GM08714 (cell line): ENCODE measurements at regions not wholly inside any gene's neighbourhood (a gene's known extent, or its start where the extent isn't known, plus 50 kb on each side); places are given as distances from the start of the nearest gene placed in this dataset.

ENCODE experiments used
- H3K4me3 ChIP-seq: fragments of 200-500 bp; sonication (Bioruptor generic); 2 replicates; pipeline ENCODE4 v1.5.1; 2014; ENCODE audit warnings: mild to moderate bottlenecking, low read length, inconsistent platforms
- ZNF274 ChIP-seq: IDR thresholded peaks from 2 replicates; pipeline ENCODE4 v1.6.1; 2012; ENCODE audit warnings: mild to moderate bottlenecking, low read depth, low read length

DNA sequence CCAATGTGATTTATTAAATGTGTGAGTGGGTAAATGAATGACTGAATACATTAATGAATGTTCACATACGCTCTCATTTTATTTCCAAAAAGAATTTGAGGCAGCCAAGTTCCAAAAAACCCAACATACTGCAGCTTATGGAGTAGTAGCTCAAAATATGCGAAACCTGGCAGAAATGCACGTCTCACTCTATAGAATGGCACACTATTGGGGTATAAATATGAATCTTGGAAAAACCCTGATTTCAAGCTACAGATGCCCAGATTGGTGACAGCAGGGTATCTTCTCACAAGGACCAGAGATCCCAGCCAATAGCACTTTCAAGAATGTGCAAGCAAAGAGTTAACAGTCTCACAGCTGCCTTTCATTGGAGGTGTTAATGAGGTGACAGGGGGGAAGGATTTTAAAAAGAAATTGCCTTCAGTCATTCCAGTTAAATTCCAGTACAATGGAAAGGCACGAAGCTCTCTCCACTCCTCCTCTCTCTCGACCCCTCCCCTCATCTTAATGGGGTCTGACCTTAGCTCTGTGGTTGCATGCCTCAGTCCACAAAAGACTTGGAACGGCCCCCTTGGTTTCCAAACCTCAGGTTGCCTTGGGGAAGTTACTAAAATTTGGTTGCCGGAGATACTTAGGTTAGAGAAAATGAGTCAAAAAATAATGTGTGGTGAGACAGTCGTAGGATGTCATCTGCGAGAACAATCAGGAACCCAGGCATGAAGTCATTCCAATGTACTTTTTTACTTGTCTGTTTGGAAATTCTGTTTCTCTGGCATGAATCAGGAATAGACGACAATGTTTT is 307.4 kb downstream of the NFIB start:
- H3K4me3 ChIP-seq = no peak overlapping the region
- TF ChIP-seq ZNF274 = no peak

DNA sequence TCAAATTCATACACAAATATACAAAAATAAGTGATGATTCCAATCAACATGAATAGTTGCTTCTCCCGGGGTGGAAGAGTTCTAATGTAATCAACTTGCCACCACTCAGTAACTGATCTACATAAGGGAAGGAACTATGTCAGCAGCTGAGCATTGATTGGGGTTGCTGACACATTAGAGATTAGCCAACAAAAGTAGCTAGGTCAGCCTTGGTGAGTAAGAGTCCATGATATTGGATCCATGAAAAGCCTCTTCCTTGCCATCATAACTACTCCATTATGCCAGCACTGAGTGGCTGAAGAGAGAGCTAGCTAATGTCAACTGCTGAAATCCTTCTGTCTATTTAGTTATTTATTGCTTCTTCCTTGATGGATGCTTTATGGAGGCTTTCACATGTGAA is 309.8 kb downstream of the NFIB start:
- H3K4me3 ChIP-seq = no peak overlapping the region
- no peak for TF ChIP-seq ZNF274

DNA sequence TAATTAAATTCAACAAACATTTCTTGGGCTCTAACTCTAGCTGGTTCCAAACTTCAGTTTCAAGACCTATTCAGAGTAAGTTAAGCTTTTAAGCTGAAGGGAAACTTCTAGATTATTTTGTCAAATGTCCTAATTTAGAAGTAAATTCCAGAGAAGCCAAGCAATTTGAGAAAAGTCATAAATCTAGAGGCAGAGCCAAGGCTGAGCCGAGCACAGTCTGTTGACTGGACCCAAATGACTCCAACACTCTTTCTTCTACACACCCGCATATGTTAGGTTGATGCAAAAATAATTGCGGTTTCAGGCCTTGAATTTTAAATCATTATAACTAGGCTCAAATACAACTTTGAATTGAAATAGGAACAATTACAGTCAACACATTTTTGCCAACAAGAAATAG is 319.7 kb downstream of the NFIB start:
- no peak overlapping the region for H3K4me3 ChIP-seq
- no peak for TF ChIP-seq ZNF274

DNA sequence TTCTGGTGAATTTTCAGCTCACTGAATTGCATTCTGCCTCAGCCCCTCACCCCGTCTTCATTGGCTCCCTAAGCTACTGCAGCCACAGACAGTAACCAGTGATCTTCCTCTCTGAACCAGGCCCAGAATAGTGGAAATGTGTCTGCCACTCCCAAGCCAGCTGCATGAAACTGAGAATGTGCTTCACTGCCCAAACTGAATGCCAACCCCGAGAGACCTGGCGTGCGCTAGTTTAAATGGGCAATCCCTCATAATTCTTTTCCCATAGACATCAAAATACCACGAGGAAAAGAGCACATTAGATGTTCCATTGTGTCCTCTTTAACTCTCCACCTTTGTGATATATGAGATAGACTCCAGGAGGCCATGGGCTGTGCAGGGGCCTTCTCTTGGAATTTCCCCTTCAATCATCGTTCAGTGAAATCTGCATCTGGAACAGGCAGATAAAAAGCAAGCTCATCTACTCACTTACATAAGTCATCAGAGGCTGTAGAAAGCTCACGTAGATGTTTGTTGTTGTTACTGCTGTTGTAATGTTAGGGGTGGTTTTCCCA is 320.2 kb downstream of the NFIB start:
- TF ChIP-seq ZNF274 = no peak
- H3K4me3 ChIP-seq = no peak overlapping the region

DNA sequence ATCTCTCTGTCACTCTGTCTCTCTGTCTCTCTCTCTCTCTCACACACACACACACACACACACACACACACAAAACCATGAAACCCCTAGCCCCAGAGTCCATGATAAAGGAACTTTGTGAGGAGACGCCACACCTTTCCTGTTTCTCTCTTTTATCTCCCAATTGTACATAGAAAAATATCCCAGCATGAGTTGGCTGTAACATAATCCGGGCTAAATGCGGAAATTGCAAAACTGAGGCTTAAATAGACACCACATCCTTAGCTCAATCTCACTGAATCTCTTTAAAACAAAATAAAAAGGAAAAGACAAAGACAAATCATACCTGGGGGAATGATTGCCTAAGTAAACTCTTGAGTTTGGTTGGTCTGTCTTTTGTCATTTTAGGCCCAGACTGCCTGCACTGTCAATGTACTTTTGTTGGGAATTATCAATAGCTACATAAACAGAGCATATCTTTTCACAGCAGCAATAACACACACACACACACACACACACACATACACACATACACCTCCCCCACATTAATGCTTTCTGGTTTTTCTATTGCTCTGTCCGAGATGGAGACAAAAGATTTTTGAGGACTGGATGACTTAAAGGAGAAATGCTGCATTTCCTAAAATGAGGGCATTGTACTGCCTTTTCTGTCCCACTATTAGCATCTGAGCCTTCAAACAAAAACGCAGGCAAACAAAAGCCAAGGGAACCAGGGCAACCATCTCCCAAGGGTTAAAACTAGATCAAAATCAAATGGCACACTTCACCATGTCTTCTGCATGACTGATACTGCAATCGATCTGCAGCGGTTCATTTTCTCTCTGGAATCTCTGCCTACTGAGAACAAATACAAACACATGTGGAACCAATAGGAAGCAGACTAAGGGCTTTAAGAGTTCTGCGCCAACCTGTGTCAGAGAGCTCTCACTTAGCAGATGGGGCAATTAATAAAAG is 321.5 kb downstream of the NFIB start:
- no peak overlapping the region for H3K4me3 ChIP-seq
- no peak for TF ChIP-seq ZNF274

DNA sequence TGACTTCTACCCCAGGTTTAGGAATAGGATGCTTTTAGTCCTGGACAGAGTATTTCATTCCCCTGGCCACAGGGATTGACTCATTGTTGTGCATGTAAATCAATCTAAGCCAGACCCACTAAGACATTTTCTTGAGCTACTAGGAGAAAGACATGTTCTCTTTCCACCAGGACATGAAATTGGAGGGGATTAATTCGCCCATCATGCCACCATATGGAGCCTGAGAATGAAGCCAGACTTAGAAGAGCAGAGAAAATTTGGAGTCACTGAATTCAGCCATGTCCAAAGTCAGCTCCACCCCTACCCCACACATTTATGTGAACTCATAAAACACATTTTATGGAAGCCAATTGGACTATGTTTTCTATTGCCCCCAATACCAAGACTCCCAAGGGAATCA is 322.5 kb downstream of the NFIB start:
- TF ChIP-seq ZNF274 = no peak
- no peak overlapping the region for H3K4me3 ChIP-seq

DNA sequence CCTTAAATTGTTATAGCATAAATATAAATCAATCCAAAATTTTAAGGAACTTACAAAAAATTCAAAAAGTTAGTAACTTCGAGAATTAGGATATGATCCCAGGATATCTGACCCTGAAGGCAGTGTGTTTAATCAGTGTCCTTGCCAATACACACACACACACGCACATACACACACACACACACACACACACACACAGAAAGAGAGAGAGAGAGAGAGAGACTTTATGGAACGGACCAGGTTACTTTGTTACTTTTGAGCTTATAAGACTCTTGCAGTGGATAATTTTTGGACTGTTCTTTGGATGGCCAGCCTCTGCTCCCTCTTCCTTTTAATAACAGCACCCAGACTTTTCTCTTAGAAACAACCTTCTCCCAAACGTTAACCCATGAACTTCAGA is 322.9 kb downstream of the NFIB start:
- H3K4me3 ChIP-seq = no peak overlapping the region
- TF ChIP-seq ZNF274 = no peak

DNA sequence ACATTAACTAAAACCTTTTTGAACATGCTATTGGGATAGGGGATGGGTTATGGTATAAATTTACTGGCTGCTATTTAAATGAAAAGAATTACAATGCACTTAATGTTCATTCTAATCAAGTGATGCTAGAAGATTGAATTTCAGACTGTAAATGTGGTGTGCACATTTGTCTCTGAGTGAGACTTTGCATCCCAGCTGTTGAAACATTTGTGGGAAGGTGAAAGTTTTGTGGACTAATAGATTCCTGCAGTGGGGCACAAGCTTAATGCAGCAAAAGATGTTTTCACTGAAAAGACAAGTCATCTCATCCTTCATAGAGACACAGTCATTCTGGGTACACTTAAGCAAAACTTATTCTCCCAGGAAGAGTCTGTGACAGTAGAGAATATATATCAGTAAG is 323.6 kb downstream of the NFIB start:
- no peak overlapping the region for H3K4me3 ChIP-seq
- no peak for TF ChIP-seq ZNF274

DNA sequence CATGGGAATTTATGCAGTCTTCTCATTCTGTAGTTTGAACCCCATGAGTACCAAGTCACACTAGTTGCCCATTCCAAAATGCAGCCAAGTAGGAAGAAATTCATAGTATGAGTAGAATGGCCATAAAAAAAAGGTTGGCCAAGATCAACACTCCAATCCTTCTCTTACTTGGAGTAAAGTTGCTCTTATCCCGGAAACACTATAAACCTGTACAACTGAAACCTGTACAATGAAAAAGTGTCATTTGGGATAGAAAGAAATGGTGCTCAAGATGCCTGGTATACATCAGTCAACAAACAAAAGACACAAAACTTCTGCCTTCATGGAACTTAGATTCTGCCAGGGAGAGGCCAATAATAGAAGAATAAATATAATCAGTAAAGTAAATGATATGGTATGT is 325.0 kb downstream of the NFIB start:
- H3K4me3 ChIP-seq = no peak overlapping the region
- no peak for TF ChIP-seq ZNF274

DNA sequence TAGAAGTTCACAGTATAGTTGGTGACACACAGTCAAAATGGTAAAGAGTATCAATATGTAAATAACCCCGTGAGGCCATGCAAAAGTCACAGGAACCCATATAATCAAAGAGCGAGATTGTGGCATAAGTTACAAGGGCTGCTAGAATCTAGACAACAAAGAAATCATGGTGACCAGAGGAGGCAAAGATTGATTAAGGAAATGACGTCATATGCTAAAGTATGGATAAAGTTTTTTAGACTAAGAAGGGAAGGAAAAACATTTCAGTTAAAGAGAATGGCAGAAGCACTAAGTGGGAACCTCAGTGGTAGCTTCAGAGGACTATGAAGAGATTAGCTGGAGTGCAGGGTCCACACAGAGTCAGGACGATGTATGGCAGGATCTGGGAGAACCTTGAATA is 330.3 kb downstream of the NFIB start:
- TF ChIP-seq ZNF274 = no peak
- no peak overlapping the region for H3K4me3 ChIP-seq

DNA sequence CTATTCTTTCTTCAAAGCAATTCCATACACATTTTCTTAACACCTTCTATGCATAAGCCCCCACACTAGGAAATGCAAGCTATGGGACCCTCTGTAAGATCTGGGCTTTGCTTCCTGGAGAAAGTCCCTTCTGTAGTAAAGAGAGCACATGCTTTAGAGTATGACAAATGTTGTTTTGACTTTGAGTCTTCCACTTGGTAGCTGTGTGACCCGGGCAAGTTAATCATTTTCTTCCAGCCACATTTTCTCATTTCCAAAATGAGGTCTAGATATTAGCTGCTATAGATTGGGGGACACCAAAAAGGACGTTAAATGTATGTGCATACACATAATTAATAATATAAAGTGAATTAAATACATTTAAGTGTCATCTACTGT is 334.0 kb downstream of the NFIB start:
- TF ChIP-seq ZNF274 = no peak
- H3K4me3 ChIP-seq = no peak overlapping the region

DNA sequence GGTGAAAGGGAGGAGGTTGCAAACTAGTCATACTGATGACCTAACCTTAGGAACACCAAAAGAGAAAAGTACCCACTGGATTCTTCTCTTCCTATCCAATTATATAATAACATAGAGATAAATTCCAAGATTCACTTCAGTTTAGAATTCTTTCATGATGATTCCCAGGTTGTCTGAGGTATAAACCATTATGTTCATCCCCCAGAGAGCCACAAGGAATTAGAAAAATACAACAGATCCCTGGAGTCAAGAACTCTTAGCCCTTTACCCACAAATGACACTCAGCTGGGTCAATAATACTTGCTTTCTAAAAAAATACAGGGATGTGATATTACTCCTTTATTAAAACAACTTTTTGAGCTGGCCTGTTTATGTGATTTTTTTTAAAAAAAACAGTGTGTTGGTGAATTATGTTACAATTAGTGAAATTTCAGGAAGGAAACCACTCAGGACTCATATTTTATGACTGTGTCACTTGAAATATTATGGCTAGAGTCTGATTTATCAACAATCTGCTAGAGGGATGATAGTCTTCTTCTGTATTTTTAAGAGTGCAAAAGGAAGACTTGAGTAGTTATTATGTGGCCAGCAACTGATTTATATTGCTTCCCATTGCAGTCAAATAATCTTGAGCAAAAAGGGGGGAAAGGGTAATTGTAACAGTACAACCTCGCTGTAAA is 338.2 kb downstream of the NFIB start:
- TF ChIP-seq ZNF274 = no peak
- no peak overlapping the region for H3K4me3 ChIP-seq

DNA sequence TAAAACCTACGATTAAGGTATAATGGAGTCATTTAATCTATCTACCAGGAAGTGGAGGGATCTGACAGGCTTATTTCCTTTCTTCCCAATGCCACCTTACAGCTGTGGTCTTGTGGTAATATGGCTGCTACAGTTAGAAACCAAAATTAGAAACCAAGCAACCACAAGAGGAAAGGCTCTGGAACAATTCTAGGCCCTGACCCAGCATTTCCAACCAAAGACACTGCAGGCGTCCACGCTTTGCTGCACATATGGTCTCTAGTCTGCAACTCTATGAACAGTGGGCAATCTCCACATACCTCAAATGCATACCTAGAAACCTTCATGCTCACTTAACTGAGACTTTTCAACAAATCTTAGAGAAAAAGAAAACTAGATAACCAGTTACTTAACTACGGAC is 339.1 kb downstream of the NFIB start:
- H3K4me3 ChIP-seq = no peak overlapping the region
- TF ChIP-seq ZNF274 = no peak

DNA sequence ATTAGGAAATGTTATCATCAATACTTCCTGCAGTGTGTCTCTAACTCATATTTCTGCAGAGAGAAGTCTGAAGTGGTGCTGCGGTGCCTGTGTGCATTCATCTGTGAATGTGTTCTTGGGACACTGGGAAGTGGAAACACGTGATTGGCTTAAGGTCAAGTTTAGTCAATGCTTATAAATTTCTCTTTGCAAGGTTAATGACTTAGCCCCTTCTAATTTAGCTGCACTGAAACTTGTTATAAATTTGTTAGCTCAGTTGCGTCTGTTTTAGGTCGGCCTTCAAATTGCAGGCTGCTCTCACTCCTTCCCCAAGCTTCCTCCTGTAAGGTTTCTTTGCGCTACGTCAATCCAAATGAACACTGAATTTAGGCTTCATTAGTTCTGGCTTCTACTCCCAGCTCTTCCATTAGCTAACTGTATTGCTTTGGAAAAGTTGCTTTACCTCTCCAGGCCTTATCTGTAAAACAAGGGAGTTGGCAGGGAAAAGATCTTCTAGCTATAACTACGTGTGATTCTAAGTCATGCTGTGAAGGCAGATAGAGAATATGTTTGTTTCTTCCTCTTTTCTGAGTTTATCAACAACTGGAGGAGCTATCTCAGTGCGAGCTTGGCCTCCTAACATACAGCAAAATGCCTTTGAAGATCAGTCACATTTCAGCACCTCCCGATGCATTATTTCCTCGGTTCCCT is 341.8 kb downstream of the NFIB start:
- TF ChIP-seq ZNF274 = no peak

More for the DNA sequence above, 341.8 kb downstream of the NFIB start:
- H3K4me3 ChIP-seq = no peak overlapping the region
